ENCODE measurements at regions not wholly inside any gene's neighbourhood (a gene's known extent, or its start where the extent isn't known, plus 50 kb on each side); places are given as distances from the start of the nearest gene placed in this dataset.

DNA sequence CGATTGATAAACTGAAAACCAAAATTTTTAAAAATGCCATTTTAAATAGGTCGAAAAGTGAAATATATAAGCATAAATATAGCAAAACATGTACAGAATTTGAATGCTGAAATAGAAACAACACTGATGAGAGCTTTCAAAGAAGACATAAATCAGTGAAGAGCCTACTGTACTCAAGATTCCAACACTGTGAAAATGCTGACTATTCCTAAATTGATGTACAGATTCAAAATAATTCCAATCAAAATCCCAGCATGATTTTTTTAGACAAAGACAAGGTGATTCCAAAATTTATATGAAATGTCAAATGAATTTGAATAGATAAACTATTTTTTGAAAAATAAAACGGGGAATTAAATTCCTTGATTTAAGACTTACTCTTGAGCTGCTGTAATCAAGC lies 1010.4 kb downstream of the TBC1D22A start:
- DNase-seq (ENCODE audit: missing footprints) = no peak
- intact Hi-C loops (cut with DNase I) = no loop called here
- no peak for ATAC-seq

DNA sequence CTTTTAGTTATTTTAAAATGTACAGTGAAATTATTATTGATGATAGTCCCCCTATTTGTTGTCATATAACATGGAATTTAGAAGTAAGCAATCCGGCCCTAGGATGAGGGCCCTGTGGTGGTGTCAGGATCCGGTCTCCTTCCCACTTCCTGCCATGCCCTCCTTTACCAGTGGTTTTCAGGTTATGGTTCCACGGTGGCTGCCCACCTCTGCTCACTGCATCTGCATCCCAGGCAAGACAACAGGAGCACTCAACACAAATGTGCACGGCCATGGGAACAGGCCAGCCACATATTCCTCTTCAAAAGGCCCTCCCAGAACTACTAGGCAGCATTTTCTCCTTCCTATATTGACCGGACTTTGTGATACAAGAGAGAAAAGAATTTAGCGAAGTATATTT lies 1007.2 kb downstream of the TBC1D22A start:
- ATAC-seq = no peak
- DNase-seq (ENCODE audit: missing footprints) = no peak
- intact Hi-C loops (cut with DNase I) = no loop called here

DNA sequence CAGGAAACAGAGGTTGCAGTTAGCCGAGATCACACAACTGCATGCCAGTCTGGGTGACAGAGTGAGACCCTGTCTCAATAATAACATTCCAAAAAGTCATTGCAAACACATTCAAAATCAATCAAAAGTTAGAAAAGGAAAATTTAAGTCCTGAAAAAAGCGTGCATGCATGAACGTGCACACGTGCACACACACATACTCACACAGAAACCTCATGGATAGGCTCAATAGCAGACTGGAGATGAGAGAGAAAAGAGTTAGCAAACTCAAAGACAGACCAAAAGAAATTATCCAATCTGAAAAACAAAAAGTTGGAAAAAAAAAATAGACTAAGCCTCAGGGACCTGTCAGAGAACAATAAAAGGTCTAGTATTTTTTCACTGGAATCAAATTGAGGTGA lies 1005.6 kb downstream of the TBC1D22A start:
- ATAC-seq (no peak), DNase-seq (ENCODE audit: missing footprints) (no peak)
- intact Hi-C loops (cut with DNase I) = no loop called here

DNA sequence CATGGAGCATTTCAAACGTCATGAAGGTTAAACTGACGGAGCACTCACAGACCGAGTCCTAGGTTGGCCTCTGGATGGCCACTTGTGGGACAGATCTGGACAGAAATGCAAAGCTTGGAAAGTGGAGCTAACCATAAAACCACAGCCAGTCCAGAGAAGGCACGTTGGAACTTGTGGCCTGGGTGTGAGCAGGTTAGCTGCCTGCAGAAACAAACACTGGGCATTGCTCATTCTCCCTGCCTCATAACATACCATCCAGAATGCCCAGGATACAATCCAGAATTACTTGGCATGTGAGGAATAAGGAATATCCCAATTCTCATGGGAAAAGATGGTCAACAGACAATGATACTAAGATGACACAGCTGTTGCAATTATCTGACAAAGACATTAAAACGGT lies 1005.0 kb downstream of the TBC1D22A start:
- DNase-seq (ENCODE audit: missing footprints) = no peak
- ATAC-seq = no peak
- intact Hi-C loops (cut with DNase I) = no loop called here

DNA sequence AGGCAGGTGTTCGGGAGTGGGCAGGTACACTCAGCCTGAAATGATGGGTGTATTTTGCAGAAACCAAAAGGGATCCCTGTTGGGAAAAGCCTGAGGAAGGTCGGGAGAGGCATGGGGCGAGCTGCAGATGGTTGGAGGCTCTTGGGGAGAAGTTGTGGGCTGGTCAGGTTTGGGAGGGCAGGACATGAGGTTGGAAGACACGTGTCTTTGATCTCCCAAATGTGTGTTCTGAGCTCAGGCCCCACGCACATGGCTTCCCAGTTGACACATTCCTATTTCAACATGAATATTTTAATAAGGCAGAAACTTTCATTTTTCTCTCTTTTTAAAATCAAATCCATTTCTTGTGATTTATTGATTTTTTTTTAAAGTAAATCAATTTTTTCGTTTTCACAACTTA lies 1003.3 kb downstream of the TBC1D22A start:
- intact Hi-C loops (cut with DNase I) = no loop called here
- ATAC-seq (no peak), DNase-seq (ENCODE audit: missing footprints) (no peak)

DNA sequence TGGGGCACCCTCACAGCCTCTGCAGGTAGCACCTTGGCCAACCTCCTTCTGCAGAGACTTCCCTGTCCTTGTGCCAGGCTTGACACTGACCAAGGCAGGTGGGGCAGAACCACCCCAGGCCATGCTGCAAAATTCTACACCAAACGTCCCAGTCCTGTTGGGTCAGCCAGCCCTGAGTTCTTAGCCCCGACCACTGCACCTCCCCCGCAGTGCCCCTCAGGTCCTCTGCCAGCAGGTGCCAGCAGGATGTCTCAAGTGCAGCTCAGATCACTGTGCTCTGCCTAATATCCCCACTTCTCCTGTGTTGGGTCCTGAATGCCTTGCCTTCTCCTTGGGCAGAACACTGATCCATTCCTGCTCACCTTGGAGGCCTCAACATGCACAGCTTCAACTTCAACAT lies 999.7 kb downstream of the TBC1D22A start:
- no peak for DNase-seq (ENCODE audit: missing footprints)
- ATAC-seq = no peak
- intact Hi-C loops (cut with DNase I) = no loop called here

DNA sequence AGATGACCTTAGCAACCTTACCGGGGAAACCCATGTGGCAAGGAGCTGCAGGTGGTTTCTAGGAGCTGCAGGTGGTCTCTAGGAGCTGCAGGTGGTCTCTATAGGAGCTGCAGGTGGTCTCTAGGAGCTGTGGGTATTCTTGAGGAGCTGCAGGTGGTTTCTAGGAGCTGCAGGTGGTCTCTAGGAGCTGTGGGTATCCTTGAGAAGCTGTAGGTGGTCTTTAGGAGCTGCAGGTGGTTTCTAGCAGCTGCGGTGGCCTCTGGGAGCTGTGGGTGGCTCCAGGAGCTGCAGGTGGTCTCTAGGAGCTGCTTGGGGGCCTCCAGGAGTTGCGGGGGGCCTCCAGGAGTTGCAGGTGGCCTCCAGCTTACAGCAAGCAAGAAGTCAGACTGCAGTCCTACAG lies 997.5 kb downstream of the TBC1D22A start:
- ATAC-seq = no peak
- intact Hi-C loops (cut with DNase I) = no loop called here
- DNase-seq (ENCODE audit: missing footprints) = no peak

DNA sequence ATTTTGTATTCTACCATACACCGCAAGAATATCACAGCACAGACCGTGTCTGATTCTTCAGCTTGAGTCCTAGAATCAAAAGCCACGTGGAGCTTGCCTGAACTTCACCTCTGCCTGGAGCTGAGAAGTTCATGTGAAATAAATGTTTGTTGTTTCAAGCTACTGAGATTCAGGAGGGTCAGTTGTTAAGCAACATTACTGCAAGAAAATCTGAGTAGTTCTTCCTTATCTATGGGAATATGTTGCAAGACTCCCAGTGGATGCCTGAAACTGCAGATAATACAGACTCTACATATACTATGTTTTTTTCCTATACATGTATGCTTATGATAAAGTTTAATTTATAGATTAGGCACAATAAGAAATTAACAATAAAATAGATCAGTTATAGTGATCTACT lies 995.3 kb downstream of the TBC1D22A start:
- no peak for ATAC-seq
- no peak for DNase-seq (ENCODE audit: missing footprints)
- intact Hi-C loops (cut with DNase I) = no loop called here

DNA sequence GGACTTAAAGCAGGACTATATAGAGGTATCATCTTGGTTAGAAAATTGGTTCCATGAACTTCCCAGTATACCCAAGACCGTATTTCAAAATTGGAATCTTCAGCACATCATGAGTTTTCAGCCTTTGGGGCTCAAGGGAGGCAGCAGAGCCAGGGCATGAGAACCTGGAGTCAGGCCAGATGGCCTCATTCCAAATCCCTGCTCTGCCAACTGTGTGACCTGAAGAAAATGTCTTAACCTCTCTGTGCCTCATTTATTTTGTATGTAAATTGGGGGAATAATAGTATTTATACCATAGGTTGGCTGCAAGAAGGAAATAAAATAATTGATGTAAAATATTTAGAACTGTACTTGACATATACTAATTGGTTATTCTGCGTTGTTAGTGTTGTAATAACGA lies 987.6 kb downstream of the TBC1D22A start:
- no peak for ATAC-seq
- intact Hi-C loops (cut with DNase I) = no loop called here
- DNase-seq (ENCODE audit: missing footprints) = no peak

DNA sequence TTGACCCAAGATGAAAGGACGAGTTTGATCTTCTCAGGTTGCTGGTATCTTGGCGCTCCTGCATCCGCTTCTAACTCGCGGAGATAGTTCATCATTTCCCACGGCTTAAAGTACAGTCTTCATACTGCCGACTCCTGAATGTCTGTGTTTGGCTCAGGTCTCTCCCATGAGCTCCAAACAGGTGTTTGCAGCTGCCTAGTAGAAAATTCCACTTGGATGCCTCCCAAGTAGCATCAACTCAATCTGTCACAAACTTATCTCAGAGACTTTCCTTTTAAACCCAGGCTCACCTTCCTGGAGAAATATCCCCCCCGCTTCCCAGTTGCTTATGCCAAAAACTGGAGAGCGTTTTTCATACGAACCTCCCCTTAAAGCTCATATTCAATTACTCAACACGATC lies 986.5 kb downstream of the TBC1D22A start:
- intact Hi-C loops (cut with DNase I) = no loop called here
- DNase-seq (ENCODE audit: missing footprints) (no peak), ATAC-seq (no peak)

DNA sequence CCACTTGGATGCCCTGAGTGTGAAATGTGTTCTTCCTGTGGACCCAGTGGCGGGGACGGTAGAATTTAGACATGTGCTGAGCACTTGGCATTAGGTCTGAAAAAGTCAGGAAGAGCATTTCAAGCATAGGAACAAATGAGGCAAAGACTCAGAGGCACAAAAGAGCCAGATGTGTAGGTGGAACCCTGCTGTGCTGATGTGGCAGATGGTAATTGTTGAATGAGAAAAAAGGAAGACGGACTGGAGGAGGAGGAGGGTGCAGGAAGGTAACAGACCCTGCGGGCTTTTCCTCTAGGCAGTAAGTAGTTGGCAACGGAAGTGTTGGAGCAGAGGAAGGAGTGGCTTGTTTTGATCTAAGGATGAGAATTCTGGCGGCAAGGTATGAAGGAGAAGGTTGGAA lies 985.8 kb downstream of the TBC1D22A start:
- ATAC-seq (no peak), DNase-seq (ENCODE audit: missing footprints) (no peak)
- intact Hi-C loops (cut with DNase I) = no loop called here

DNA sequence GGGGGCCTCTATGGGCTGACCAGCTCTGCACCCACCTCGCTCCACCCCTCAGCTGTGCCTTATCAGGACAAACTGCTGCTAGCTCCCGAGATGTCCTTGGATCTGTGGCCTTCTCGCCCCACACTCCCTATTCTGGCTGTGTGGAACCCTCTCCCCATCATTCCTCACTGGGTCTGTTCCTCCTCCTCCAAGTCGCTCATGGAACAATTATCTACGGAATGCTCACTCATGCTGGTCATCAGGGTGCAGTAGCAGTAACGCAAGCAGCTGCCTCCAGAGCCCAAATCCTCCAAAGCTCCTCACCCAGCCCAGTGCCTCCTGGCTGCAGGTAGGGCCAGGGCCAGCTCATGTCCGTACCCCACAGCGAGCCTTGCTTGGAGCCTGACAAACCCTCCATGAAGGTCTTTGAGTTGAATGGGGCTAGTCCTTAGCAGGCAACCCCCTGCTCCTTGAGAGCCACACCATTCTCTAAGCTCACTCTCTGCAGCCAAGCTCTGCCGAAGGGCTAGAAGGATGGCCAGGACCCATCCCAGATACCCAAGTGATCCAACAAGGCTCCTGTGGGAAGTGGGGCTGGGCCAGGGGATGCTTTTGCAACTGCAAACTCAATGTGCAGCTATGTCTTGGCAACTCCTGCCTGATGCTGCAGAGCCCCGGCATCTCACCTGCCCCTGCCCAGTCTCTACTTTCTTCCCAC lies 977.8 kb downstream of the TBC1D22A start:
- ATAC-seq = no peak
- intact Hi-C loops (cut with DNase I) = no loop called here
- DNase-seq (ENCODE audit: missing footprints) = no peak

DNA sequence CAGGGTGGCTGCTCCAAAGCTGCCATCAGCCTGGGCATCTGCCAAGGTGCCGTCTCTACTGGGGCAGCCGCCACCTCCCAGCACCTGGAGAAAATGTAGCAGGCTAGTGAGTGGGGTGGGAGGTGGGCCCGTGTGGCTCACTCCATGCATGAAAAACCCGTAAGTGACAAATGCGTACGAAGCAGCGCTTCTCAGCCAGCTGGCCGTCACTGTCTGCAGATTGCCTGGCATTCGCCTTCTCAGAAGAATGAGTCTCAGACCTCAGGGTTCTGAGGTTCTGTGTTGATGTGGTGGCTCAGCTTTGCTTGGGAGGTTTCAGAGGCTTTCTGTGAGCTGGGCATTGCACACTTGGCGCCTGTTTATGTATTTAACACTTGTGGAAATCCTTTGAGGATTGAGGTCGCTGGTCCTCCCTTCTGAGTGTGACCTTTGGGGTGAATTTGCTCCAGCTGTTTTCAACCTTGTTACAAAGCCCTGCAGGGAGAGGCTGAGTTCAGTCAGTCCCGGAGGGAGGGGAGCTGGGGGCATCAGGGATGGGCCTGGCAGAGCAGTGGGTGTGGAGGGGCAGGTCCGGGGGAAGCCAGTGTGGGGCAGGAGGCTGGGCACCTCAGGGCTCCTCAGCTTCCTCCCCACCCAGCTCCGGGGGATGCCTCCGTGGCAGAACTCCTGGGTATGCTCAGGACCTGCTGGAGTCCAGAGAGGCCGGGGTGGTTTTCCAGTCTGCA lies 977.0 kb downstream of the TBC1D22A start:
- no peak for DNase-seq (ENCODE audit: missing footprints)
- no peak for ATAC-seq
- intact Hi-C loops (cut with DNase I) = no loop called here

DNA sequence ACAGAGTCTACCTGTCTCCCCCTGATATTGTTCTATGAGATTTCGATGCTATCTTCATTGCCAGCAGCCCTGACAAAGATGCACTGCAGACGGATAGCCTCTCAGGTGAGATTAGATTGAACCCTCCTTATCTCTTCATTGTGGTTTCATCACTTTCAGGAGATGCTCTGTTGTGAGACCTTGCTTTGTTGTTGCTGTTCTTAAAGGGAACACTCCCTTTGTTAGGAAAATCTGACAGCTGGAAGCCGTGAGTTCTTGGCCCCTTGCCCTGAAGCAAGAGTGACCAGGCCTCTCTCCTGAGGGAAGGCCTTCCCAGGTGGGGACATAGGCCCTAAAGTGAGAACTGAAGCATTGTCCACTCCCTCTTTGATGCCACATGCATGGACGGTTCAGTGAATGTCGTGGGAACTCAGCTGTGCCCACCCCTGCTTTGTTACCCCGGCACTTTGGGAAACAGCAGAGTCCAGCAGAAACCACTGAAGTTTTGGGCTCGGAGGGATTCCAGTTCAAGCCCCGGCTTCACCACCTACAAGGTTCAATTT lies 976.1 kb downstream of the TBC1D22A start:
- ATAC-seq = no peak
- intact Hi-C loops (cut with DNase I) = no loop called here
- DNase-seq (ENCODE audit: missing footprints) = no peak

DNA sequence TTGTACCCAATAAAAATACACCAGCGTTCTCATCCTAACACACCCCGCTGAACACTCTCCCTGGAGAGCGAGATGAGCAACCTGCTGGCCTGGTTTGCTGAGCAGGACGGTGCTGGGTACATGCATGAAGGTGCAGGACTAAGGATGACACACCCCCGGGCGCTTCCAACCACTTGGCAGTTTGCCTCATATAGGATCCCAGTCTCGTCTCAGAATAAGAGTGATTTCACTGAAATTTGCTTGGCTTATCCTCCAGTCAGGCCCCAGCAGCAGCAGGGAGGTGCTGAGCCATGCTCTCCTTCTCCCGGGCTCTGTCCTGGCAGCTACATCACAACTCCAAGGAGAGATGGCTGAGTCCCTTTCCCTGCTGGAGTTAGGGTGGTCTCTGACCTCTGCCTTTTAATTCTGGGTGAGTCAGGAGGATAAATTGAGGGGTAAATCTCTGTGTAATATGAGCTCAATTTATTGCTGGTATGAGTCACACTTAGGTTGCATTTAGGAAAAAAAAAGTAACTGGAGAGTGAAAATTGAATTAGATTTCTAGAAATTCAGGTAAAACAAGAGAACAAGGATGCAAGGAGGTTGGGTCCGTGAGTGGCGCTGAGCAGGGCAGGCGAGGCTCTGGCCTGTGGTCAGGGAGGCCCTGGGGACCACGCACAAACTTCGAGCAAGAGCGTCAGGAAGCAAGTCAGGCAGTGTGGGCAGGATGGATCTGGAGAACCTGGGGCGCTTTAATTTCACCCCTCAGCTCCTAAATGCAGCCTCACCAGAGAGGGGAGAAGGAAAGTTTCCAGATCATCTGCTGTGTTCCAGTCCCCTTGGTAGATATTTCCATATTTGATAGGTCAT lies 974.0 kb downstream of the TBC1D22A start:
- DNase-seq (ENCODE audit: missing footprints) = no peak
- intact Hi-C loops (cut with DNase I) = no loop called here
- ATAC-seq = no peak

DNA sequence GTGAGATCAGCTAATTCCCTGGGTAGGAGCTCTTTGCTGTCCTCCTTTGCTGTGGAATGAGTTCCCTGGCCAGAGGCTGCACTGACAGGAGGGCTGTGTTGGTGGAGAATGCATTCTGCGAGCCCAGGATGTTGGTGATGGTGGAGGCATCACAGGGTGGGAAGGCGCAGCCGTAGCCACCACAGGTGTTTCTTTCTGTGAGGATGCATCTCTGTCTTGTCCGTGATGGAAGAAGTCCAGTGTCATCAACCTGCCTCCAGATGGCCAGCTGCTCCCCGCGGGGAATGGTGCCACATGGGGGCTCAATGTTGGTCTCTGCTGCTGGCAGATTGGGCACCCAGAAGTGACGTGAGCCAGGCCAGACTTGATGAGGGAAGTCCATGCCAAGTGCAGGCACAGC lies 972.1 kb downstream of the TBC1D22A start:
- intact Hi-C loops (cut with DNase I) = no loop called here
- no peak for DNase-seq (ENCODE audit: missing footprints)
- no peak for ATAC-seq

DNA sequence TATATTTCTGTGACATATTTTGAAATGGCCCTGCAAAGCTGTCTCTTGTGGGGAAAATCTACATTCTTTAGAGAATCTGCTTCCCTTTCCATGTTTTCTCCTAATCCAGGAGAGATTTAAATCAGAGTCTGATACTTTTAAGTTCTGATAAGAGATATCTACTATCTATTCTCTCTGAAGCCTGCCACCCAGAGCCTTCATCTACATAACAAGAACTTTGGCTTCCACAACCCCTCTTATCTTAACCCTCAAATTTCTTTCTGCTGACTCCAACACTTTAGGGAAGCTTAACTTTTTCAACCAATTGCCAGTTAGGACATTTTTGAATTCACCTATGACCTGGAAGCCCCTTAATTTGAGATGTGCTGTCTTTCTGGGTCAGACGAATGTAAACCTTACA lies 965.2 kb downstream of the TBC1D22A start:
- no peak for DNase-seq (ENCODE audit: missing footprints)
- ATAC-seq = no peak
- intact Hi-C loops (cut with DNase I) = no loop called here

DNA sequence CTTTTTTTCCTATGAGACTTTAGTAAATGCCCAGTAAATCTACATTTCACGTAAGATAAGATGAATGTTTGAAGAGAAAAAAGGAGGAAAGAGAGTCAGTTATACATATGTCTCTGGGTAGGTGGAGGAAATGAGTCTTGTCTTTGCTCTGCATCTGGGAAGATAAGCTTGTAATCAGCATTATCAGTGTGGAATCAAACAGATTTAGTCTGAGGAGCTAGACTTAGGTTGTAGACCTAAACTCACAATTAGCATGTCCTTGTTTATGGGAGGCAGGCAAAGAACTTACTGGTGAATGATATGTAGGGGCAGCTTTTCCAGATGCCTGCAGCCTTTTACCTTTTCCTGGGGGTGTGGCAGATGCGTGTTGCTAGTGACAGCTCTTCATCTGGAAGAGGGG lies 962.3 kb downstream of the TBC1D22A start:
- DNase-seq (ENCODE audit: missing footprints) (no peak), ATAC-seq (no peak)
- intact Hi-C loops (cut with DNase I) = no loop called here

DNA sequence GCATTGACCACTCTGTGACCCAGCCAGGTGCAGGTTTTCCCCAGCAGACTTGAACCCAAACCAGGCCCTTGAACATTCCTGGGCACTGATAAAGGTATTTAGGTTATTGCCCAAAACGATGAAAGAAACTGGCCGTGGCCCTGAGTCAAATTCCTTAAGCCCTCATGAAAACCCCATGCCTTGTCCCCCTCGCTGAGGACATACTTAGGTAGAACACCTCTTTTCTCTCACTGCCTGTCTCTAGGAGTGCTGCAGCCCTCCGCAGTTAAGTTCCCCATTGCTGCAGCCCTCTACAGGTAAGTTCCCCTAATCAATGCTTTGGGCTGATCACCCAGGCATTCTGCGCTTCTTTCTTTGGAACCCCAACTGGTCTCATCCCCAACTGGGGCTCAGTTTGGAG lies 961.6 kb downstream of the TBC1D22A start:
- intact Hi-C loops (cut with DNase I) = no loop called here
- no peak for ATAC-seq

DNA sequence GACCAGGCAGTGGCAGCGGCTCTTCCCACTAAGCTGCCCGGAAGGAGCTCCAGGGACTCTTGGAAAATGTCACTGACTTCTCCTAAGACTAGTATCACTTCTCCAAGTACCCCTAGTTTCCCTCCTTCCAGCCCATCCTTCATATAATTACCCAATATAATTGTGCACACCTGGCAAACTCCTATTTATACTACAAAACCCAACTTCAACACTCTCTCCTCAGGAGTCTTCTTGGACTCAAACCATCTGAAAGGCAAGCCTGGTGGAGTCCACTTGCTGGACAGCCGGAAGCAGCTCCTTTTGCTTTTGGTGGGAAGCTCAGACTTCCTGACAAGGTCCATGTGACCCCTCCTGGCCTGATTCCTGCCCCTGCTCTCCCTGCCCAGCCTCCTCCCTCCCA lies 955.9 kb downstream of the TBC1D22A start:
- intact Hi-C loops (cut with DNase I) = no loop called here
- no peak for DNase-seq (ENCODE audit: missing footprints)
- ATAC-seq = no peak

More for the DNA sequence above, 961.6 kb downstream of the TBC1D22A start:
- no peak for DNase-seq (ENCODE audit: missing footprints)

Data from Right ventricle myocardium inferior (tissue), 1 donor.